ENCODE measurements at regions not wholly inside any gene's neighbourhood (a gene's known extent, or its start where the extent isn't known, plus 50 kb on each side); places are given as distances from the start of the nearest gene placed in this dataset.

GRCh38 chr4:28822163-28822562, 1898.0 kb upstream of the PCDH7 start:
- Histone ChIP-seq H2AFZ (no peak overlapping the region), H3K4me1 (replicated peaks; ENCODE audit: insufficient read depth) (no peaks in the 10 kb centered on the region), H3K4me3 (no peak overlapping the region), H4K20me1 (ENCODE audit: insufficient read depth) (no peaks in the 10 kb centered on the region), H3K4me2 (no peak overlapping the region), H3K79me2 (ENCODE audit: low read depth) (no peaks in the 10 kb centered on the region), H3K9me3 (ENCODE audit: insufficient read depth, low read depth) (no peaks in the 10 kb centered on the region), H3K9me2 (ENCODE audit: insufficient read depth) (no peaks in the 10 kb centered on the region), H3K27ac (no peak overlapping the region), H3K36me3 (ENCODE audit: low read depth) (no peaks in the 10 kb centered on the region), H3K27me3 (ENCODE audit: insufficient read depth, low read depth) (no peaks in the 10 kb centered on the region), H3F3A (ENCODE audit: insufficient read depth, low read depth) (no peaks in the 10 kb centered on the region)
- BruUV-seq (replicated peaks), result no TSS peak
- intact Hi-C loops (cut with micrococcal nuclease; ENCODE audit: unreplicated experiment), result no loop called here
- no peak for TF ChIP-seq EZH2 (IDR thresholded peaks at IDR 0.05; ENCODE audit: low read depth)
- TF ChIP-seq, protein P1, sequence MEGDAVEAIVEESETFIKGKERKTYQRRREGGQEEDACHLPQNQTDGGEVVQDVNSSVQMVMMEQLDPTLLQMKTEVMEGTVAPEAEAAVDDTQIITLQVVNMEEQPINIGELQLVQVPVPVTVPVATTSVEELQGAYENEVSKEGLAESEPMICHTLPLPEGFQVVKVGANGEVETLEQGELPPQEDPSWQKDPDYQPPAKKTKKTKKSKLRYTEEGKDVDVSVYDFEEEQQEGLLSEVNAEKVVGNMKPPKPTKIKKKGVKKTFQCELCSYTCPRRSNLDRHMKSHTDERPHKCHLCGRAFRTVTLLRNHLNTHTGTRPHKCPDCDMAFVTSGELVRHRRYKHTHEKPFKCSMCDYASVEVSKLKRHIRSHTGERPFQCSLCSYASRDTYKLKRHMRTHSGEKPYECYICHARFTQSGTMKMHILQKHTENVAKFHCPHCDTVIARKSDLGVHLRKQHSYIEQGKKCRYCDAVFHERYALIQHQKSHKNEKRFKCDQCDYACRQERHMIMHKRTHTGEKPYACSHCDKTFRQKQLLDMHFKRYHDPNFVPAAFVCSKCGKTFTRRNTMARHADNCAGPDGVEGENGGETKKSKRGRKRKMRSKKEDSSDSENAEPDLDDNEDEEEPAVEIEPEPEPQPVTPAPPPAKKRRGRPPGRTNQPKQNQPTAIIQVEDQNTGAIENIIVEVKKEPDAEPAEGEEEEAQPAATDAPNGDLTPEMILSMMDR (conservative IDR thresholded peaks at IDR 0.05), result no peak
- ChIA-PET CTCF (no interaction called here), POLR2A (ENCODE audit: unreplicated experiment) (no interaction called here)
- DNase-seq, result no peak

GRCh38 chr4:28827866-28828265, 1892.3 kb upstream of the PCDH7 start:
- H3K4me1 ChIP-seq (replicated peaks; ENCODE audit: insufficient read depth), result no peaks in the 10 kb centered on the region
- H3K4me2 ChIP-seq, result no peak overlapping the region
- no peak overlapping the region for H3K4me3 ChIP-seq
- CTCF ChIA-PET, result no interaction called here
- POLR2A ChIA-PET (ENCODE audit: unreplicated experiment), result no interaction called here
- H3K27ac ChIP-seq, result no peak overlapping the region
- intact Hi-C loops (cut with micrococcal nuclease; ENCODE audit: unreplicated experiment), result no loop called here
- no peak overlapping the region for H2AFZ ChIP-seq
- DNase-seq, result no peak
- TF ChIP-seq, protein P1 (conservative IDR thresholded peaks at IDR 0.05), result no peak
- no peak for TF ChIP-seq EZH2 (IDR thresholded peaks at IDR 0.05; ENCODE audit: low read depth)
- H3K9me2 ChIP-seq (ENCODE audit: insufficient read depth), result no peaks in the 10 kb centered on the region
- H3K36me3 ChIP-seq (ENCODE audit: low read depth), result no peaks in the 10 kb centered on the region
- no peaks in the 10 kb centered on the region for H3K79me2 ChIP-seq (ENCODE audit: low read depth)
- H3K9me3 ChIP-seq (ENCODE audit: insufficient read depth, low read depth), result no peaks in the 10 kb centered on the region
- no TSS peak for BruUV-seq (replicated peaks)
- H4K20me1 ChIP-seq (ENCODE audit: insufficient read depth), result no peaks in the 10 kb centered on the region
- H3K27me3 ChIP-seq (ENCODE audit: insufficient read depth, low read depth), result no peaks in the 10 kb centered on the region
- H3F3A ChIP-seq (ENCODE audit: insufficient read depth, low read depth), result no peaks in the 10 kb centered on the region

GRCh38 chr4:28831867-28832266, 1888.3 kb upstream of the PCDH7 start:
- no peak overlapping the region for H2AFZ ChIP-seq
- no peaks in the 10 kb centered on the region for H3K79me2 ChIP-seq (ENCODE audit: low read depth)
- H3K27ac ChIP-seq, result no peak overlapping the region
- POLR2A ChIA-PET (ENCODE audit: unreplicated experiment), result no interaction called here
- H3K36me3 ChIP-seq (ENCODE audit: low read depth), result no peaks in the 10 kb centered on the region
- H3K9me2 ChIP-seq (ENCODE audit: insufficient read depth), result no peaks in the 10 kb centered on the region
- no peaks in the 10 kb centered on the region for H3F3A ChIP-seq (ENCODE audit: insufficient read depth, low read depth)
- no peak for TF ChIP-seq EZH2 (IDR thresholded peaks at IDR 0.05; ENCODE audit: low read depth)
- TF ChIP-seq, protein P1 (conservative IDR thresholded peaks at IDR 0.05), result no peak
- no peaks in the 10 kb centered on the region for H3K27me3 ChIP-seq (ENCODE audit: insufficient read depth, low read depth)
- H3K9me3 ChIP-seq (ENCODE audit: insufficient read depth, low read depth), result no peaks in the 10 kb centered on the region
- H4K20me1 ChIP-seq (ENCODE audit: insufficient read depth), result no peaks in the 10 kb centered on the region
- no peak overlapping the region for H3K4me3 ChIP-seq
- DNase-seq, result no peak
- BruUV-seq (replicated peaks), result no TSS peak
- H3K4me1 ChIP-seq (replicated peaks; ENCODE audit: insufficient read depth), result no peaks in the 10 kb centered on the region
- CTCF ChIA-PET, result no interaction called here
- H3K4me2 ChIP-seq, result no peak overlapping the region
- intact Hi-C loops (cut with micrococcal nuclease; ENCODE audit: unreplicated experiment), result no loop called here
